HEK293 (cell line): ENCODE measurements at regions not wholly inside any gene's neighbourhood (a gene's known extent, or its start where the extent isn't known, plus 50 kb on each side); places are given as distances from the start of the nearest gene placed in this dataset.

Experiments
- CTCF ChIA-PET: fragments of 350-600 bp; formaldehyde crosslinking; extraction: SDS; loops from one replicate; lab custom pipeline; 2021; ENCODE audit warnings: antibody characterized with exemption; lab: Yijun Ruan, JAX
- POLR2A ChIA-PET: fragments of 300-600 bp; formaldehyde crosslinking; extraction: SDS; loops from one replicate; lab custom pipeline; 2020; ENCODE audit warnings: antibody characterized with exemption, inconsistent platforms; lab: Yijun Ruan, JAX
- H3K27ac ChIP-seq: fragments of 200-500 bp; sonication (Bioruptor generic); 2 replicates; pipeline ENCODE4 v1.5.1; 2014; ENCODE audit warnings: low read depth, low read length, control low read depth, inconsistent platforms; ENCODE audit errors: extremely low read depth
- H3K36me3 ChIP-seq, 2 experiments: fragments of 200-500 bp in 1 of 2; sonication (Bioruptor generic) in 1 of 2; 1 replicate in 1 of 2; 2 replicates in 1 of 2; pipeline ENCODE4 v1.5.1; 2014 to 2017; ENCODE audit warnings: inconsistent platforms in 2 of 2, low read length in 2 of 2; ENCODE audit not compliant: control insufficient read depth in 2 of 2, insufficient read depth in 1 of 2
- H3K4me1 ChIP-seq: fragments of 200-500 bp; sonication (Bioruptor generic); 2 replicates; pipeline ENCODE4 v1.5.1; 2014; ENCODE audit warnings: mild to moderate bottlenecking, low read length, inconsistent platforms; ENCODE audit not compliant: control insufficient read depth, insufficient read depth
- H3K4me3 ChIP-seq: 2 replicates; pipeline ENCODE4 v1.5.1; 2011; ENCODE audit warnings: low read depth, mild to moderate bottlenecking, control low read depth, low read length, moderate library complexity
- H3K9me3 ChIP-seq: fragments of 200-500 bp; sonication (Bioruptor generic); 2 replicates; pipeline ENCODE4 v1.5.1; 2014; ENCODE audit warnings: low read depth, low read length, inconsistent platforms; ENCODE audit not compliant: control insufficient read depth, insufficient read depth
- BCL11A ChIP-seq: fragments of 450-650 bp; formaldehyde crosslinking; IDR thresholded peaks from 2 replicates; pipeline ENCODE4 v1.5.1; 2016; ENCODE audit warnings: low read depth, missing biosample characterization, missing genetic modification characterization
- GLIS1 ChIP-seq: fragments of 450-650 bp; formaldehyde crosslinking; IDR thresholded peaks from 2 replicates; pipeline ENCODE4 v1.5.1; 2016; ENCODE audit warnings: missing biosample characterization, missing genetic modification characterization
- GLIS2 ChIP-seq: fragments of 450-650 bp; formaldehyde crosslinking; IDR thresholded peaks from 2 replicates; pipeline ENCODE4 v1.5.1; 2016; ENCODE audit warnings: missing biosample characterization, missing genetic modification characterization
- KLF16 ChIP-seq: fragments of 450-650 bp; formaldehyde crosslinking; IDR thresholded peaks from 2 replicates; pipeline ENCODE4 v1.5.1; 2017; ENCODE audit warnings: missing biosample characterization, missing genetic modification characterization
- OSR2 ChIP-seq: fragments of 450-650 bp; formaldehyde crosslinking; IDR thresholded peaks from 2 replicates; pipeline ENCODE4 v1.5.1; 2016; ENCODE audit warnings: missing biosample characterization, missing genetic modification characterization
- OVOL3 ChIP-seq: fragments of 450-650 bp; formaldehyde crosslinking; IDR thresholded peaks from 2 replicates; pipeline ENCODE4 v1.5.1; 2016; ENCODE audit warnings: missing biosample characterization, missing genetic modification characterization
- SP2 ChIP-seq: fragments of 450-650 bp; formaldehyde crosslinking; IDR thresholded peaks from 2 replicates; pipeline ENCODE4 v1.5.1; 2016; ENCODE audit warnings: missing biosample characterization, missing genetic modification characterization
- TRIM28 ChIP-seq: IDR thresholded peaks from 2 replicates; pipeline ENCODE4 v1.6.1; 2011; ENCODE audit warnings: low read length, control low read depth, borderline replicate concordance
- WT1 ChIP-seq: fragments of 450-650 bp; formaldehyde crosslinking; IDR thresholded peaks from 2 replicates; pipeline ENCODE4 v1.5.1; 2016; ENCODE audit warnings: missing biosample characterization, missing genetic modification characterization
- ZBTB21 ChIP-seq: fragments of 450-650 bp; formaldehyde crosslinking; IDR thresholded peaks from 2 replicates; pipeline ENCODE4 v1.5.1; 2017; ENCODE audit warnings: missing biosample characterization, missing genetic modification characterization
- ZFP37 ChIP-seq: fragments of 450-650 bp; formaldehyde crosslinking; IDR thresholded peaks from 2 replicates; pipeline ENCODE4 v1.5.1; 2016; ENCODE audit warnings: missing biosample characterization, missing genetic modification characterization
- ZIC2 ChIP-seq: fragments of 450-650 bp; formaldehyde crosslinking; IDR thresholded peaks from 2 replicates; pipeline ENCODE4 v1.5.1; 2016; ENCODE audit warnings: missing biosample characterization, missing genetic modification characterization
- ZNF155 ChIP-seq: fragments of 450-650 bp; formaldehyde crosslinking; IDR thresholded peaks from 2 replicates; pipeline ENCODE4 v1.5.1; 2016; ENCODE audit warnings: missing biosample characterization, missing genetic modification characterization
- ZNF157 ChIP-seq: fragments of 450-650 bp; formaldehyde crosslinking; IDR thresholded peaks from 2 replicates; pipeline ENCODE4 v1.5.1; 2016; ENCODE audit warnings: missing biosample characterization, missing genetic modification characterization
- ZNF211 ChIP-seq: fragments of 450-650 bp; formaldehyde crosslinking; IDR thresholded peaks from 2 replicates; pipeline ENCODE4 v1.5.1; 2016; ENCODE audit warnings: low read depth, missing biosample characterization, missing genetic modification characterization
- ZNF23 ChIP-seq: fragments of 450-650 bp; formaldehyde crosslinking; IDR thresholded peaks from 2 replicates; pipeline ENCODE4 v1.5.1; 2016; ENCODE audit warnings: missing biosample characterization, missing genetic modification characterization, borderline replicate concordance
- ZNF248 ChIP-seq: fragments of 450-650 bp; formaldehyde crosslinking; IDR thresholded peaks from 2 replicates; pipeline ENCODE4 v1.5.1; 2017; ENCODE audit warnings: missing biosample characterization, missing genetic modification characterization
- ZNF274 ChIP-seq, 2 experiments: fragments of 200-500 bp in 1 of 2; fragments of 450-650 bp in 1 of 2; sonication (Bioruptor generic) in 1 of 2; formaldehyde crosslinking in 1 of 2; IDR thresholded peaks; 2 replicates each; pipeline versions ENCODE4 v1.5.1 to v1.6.1; 2014 to 2016; ENCODE audit warnings: borderline replicate concordance in 1 of 2, inconsistent platforms in 1 of 2, low read length in 1 of 2, missing biosample characterization in 1 of 2, missing genetic modification characterization in 1 of 2
- ZNF335 ChIP-seq: fragments of 450-650 bp; formaldehyde crosslinking; conservative IDR thresholded peaks from 2 replicates; pipeline ENCODE4 v1.5.1; 2016; ENCODE audit warnings: missing biosample characterization, missing genetic modification characterization
- ZNF341 ChIP-seq: fragments of 450-650 bp; formaldehyde crosslinking; IDR thresholded peaks from 2 replicates; pipeline ENCODE4; 2016; ENCODE audit warnings: low read depth, missing biosample characterization, missing genetic modification characterization
- ZNF677 ChIP-seq: fragments of 450-650 bp; IDR thresholded peaks from 2 replicates; pipeline ENCODE4 v1.5.0; 2018; ENCODE audit warnings: missing biosample characterization, mild to moderate bottlenecking, missing genetic modification characterization, moderate library complexity
- ZNF768 ChIP-seq: fragments of 450-650 bp; formaldehyde crosslinking; IDR thresholded peaks from 2 replicates; pipeline ENCODE4 v1.5.1; 2018; ENCODE audit warnings: missing biosample characterization, mild to moderate bottlenecking, missing genetic modification characterization
- ZNF776 ChIP-seq: fragments of 450-650 bp; formaldehyde crosslinking; IDR thresholded peaks from 2 replicates; pipeline ENCODE4 v1.5.0; 2017; ENCODE audit warnings: missing biosample characterization, missing genetic modification characterization, borderline replicate concordance
- ZNF792 ChIP-seq: fragments of 450-650 bp; formaldehyde crosslinking; IDR thresholded peaks from 2 replicates; pipeline ENCODE4 v1.5.1; 2016; ENCODE audit warnings: missing biosample characterization, missing genetic modification characterization
- ZNF830 ChIP-seq: fragments of 450-650 bp; IDR thresholded peaks from 2 replicates; pipeline ENCODE4 v1.5.0; 2018; ENCODE audit warnings: missing biosample characterization, missing genetic modification characterization, low read depth, mild to moderate bottlenecking, moderate library complexity
- TF ChIP-seq, protein P1 (sequence below): fragments of 450-650 bp; formaldehyde crosslinking; IDR thresholded peaks from 2 replicates; pipeline ENCODE4 v1.5.1; 2016; ENCODE audit warnings: missing biosample characterization, missing genetic modification characterization, low read depth
- TF ChIP-seq, protein P2 (sequence below): fragments of 450-650 bp; formaldehyde crosslinking; IDR thresholded peaks from 2 replicates; pipeline ENCODE4 v1.5.1; 2017; ENCODE audit warnings: missing biosample characterization, missing genetic modification characterization
- TF ChIP-seq, protein P3 (sequence below): fragments of 450-650 bp; formaldehyde crosslinking; IDR thresholded peaks from 2 replicates; pipeline ENCODE4 v1.5.1; 2016; ENCODE audit warnings: missing biosample characterization, missing genetic modification characterization
- TF ChIP-seq, protein P4 (sequence below): fragments of 450-650 bp; formaldehyde crosslinking; conservative IDR thresholded peaks from 2 replicates; pipeline ENCODE4 v1.5.1; 2016; ENCODE audit warnings: low read depth, missing biosample characterization, missing genetic modification characterization

DNA sequence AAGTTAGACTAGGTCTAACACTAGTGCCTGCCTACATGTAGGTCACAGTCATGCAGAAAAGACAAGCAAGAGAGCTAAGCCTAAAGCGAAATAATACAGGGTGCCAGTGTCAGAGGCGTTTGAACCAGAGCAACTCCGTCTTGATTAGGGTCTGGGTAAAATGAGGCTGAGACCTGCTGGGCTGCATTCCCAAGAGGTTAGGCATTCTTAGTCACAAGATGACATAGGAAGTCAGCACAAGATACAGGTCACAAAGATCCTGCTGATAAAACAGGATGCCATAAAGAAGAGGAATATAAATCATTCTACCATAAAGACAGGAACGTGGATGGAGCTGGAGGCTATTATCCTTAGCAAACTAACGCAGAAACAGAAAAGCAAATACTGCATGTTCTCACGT, 120.9 kb downstream of the BEND2 start (continued):
- TF ChIP-seq, protein P1, sequence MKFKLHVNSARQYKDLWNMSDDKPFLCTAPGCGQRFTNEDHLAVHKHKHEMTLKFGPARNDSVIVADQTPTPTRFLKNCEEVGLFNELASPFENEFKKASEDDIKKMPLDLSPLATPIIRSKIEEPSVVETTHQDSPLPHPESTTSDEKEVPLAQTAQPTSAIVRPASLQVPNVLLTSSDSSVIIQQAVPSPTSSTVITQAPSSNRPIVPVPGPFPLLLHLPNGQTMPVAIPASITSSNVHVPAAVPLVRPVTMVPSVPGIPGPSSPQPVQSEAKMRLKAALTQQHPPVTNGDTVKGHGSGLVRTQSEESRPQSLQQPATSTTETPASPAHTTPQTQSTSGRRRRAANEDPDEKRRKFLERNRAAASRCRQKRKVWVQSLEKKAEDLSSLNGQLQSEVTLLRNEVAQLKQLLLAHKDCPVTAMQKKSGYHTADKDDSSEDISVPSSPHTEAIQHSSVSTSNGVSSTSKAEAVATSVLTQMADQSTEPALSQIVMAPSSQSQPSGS, result 0 out of 2 replicates have a peak, but pooled peaks have one; percentile 3
- TF ChIP-seq OSR2 (peak; percentile 38), ZNF792 (no peak), ZNF157 (tag by site-specific recombination) (no peak), KLF16 (tag by site-specific recombination) (no peak), TRIM28 (peak; percentile 82; the same call in 1 of the 2 replicates), ZNF830 (tag by site-specific recombination) (no peak)

DNA sequence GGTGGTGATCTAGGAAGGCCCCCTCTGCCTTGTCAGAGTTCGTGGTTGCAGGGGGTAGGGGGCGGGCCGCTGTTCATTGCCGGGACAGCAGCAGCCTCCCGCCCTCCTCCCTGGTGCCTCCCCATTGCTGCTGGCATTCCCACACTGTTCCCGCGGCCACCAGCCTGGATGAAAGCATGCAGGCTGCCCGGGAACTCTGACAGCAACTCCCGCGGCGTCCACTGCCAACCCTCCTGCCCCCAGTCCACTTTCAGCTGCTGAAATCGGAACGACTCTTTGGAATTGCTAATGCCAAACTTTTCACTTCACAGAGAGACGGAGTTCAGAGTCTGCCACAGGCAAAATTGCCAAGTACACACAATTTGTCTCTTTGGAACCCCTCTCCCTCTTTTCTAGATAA, 121.9 kb downstream of the BEND2 start:
- ChIA-PET POLR2A (no interaction called here), CTCF (interaction anchor here (0.6 to 0.8 kb wide), 5 partner anchors 110 to 1216 kb away, joined by 3 read pairs; no protein-coding TSS in a partner anchor)
- no peaks in the 10 kb centered on the region for H3K9me3 ChIP-seq
- no peak overlapping the region for H3K4me3 ChIP-seq
- 0 out of 2 replicates have a peak, but pooled peaks cover 2% of the 10 kb centered on the region for H3K4me1 ChIP-seq
- no peaks in the 10 kb centered on the region for H3K36me3 ChIP-seq
- H3K27ac ChIP-seq, result peak overlapping the region; percentile 18; the same call in 1 of the 2 replicates
- TF ChIP-seq ZNF248, result no peak
- TF ChIP-seq ZNF776 (tag by site-specific recombination), result no peak
- TF ChIP-seq ZNF211, result no peak
- TF ChIP-seq ZFP37 (tag by site-specific recombination), result no peak
- TF ChIP-seq ZNF23 (tag by site-specific recombination), result no peak
- TF ChIP-seq ZIC2, result peak; percentile 65
- TF ChIP-seq, protein P2, sequence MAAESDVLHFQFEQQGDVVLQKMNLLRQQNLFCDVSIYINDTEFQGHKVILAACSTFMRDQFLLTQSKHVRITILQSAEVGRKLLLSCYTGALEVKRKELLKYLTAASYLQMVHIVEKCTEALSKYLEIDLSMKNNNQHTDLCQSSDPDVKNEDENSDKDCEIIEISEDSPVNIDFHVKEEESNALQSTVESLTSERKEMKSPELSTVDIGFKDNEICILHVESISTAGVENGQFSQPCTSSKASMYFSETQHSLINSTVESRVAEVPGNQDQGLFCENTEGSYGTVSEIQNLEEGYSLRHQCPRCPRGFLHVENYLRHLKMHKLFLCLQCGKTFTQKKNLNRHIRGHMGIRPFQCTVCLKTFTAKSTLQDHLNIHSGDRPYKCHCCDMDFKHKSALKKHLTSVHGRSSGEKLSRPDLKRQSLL (tag by site-specific recombination), result no peak
- peak; percentile 36 for TF ChIP-seq SP2
- no peak for TF ChIP-seq ZNF274 (IDR thresholded peaks at IDR 0.05; ENCODE audit: low read length)
- TF ChIP-seq ZNF274 (tag by site-specific recombination; IDR thresholded peaks at IDR 0.05; ENCODE audit: borderline replicate concordance), result no peak
- no peak for TF ChIP-seq ZBTB21 (tag by site-specific recombination)
- TF ChIP-seq WT1 (tag by site-specific recombination), result peak; percentile 39; the same call in 1 of the 2 replicates
- peak; percentile 91 for TF ChIP-seq ZNF341 (tag by site-specific recombination)
- TF ChIP-seq ZNF335 (tag by site-specific recombination), result 0 out of 2 replicates have a peak, but pooled peaks have one; percentile 24
- no peak for TF ChIP-seq OVOL3 (tag by site-specific recombination)
- TF ChIP-seq ZNF677 (tag by site-specific recombination), result no peak
- TF ChIP-seq, protein P3, sequence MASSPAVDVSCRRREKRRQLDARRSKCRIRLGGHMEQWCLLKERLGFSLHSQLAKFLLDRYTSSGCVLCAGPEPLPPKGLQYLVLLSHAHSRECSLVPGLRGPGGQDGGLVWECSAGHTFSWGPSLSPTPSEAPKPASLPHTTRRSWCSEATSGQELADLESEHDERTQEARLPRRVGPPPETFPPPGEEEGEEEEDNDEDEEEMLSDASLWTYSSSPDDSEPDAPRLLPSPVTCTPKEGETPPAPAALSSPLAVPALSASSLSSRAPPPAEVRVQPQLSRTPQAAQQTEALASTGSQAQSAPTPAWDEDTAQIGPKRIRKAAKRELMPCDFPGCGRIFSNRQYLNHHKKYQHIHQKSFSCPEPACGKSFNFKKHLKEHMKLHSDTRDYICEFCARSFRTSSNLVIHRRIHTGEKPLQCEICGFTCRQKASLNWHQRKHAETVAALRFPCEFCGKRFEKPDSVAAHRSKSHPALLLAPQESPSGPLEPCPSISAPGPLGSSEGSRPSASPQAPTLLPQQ (tag by site-specific recombination), result no peak
- peak; percentile 96 for TF ChIP-seq GLIS1
- TF ChIP-seq, protein P4, sequence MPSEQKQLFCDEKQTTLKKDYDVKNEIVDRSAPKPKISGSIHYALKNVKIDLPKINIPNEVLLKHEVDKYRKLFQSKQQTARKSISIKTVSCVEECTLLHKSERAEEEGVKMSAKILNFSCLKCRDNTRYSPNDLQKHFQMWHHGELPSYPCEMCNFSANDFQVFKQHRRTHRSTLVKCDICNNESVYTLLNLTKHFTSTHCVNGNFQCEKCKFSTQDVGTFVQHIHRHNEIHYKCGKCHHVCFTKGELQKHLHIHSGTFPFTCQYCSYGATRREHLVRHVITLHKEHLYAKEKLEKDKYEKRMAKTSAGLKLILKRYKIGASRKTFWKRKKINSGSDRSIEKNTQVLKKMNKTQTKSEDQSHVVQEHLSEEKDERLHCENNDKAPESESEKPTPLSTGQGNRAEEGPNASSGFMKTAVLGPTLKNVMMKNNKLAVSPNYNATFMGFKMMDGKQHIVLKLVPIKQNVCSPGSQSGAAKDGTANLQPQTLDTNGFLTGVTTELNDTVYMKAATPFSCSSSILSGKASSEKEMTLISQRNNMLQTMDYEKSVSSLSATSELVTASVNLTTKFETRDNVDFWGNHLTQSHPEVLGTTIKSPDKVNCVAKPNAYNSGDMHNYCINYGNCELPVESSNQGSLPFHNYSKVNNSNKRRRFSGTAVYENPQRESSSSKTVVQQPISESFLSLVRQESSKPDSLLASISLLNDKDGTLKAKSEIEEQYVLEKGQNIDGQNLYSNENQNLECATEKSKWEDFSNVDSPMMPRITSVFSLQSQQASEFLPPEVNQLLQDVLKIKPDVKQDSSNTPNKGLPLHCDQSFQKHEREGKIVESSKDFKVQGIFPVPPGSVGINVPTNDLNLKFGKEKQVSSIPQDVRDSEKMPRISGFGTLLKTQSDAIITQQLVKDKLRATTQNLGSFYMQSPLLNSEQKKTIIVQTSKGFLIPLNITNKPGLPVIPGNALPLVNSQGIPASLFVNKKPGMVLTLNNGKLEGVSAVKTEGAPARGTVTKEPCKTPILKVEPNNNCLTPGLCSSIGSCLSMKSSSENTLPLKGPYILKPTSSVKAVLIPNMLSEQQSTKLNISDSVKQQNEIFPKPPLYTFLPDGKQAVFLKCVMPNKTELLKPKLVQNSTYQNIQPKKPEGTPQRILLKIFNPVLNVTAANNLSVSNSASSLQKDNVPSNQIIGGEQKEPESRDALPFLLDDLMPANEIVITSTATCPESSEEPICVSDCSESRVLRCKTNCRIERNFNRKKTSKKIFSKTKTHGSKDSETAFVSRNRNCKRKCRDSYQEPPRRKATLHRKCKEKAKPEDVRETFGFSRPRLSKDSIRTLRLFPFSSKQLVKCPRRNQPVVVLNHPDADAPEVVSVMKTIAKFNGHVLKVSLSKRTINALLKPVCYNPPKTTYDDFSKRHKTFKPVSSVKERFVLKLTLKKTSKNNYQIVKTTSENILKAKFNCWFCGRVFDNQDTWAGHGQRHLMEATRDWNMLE (tag by site-specific recombination), result no peak
- TF ChIP-seq BCL11A (tag by site-specific recombination), result no peak
- TF ChIP-seq GLIS2 (tag by site-specific recombination), result peak; percentile 79
- no peak for TF ChIP-seq ZNF768 (tag by site-specific recombination)
- no peak for TF ChIP-seq ZNF155 (tag by site-specific recombination)
